ENCODE measurements at regions not wholly inside any gene's neighbourhood (a gene's known extent, or its start where the extent isn't known, plus 50 kb on each side); places are given as distances from the start of the nearest gene placed in this dataset.

- TF ChIP-seq STAT1 (IDR thresholded peaks at IDR 0.05; ENCODE audit: unreplicated experiment) (no peak), CTCF (conservative IDR thresholded peaks at IDR 0.05; ENCODE audit: low read depth in 2 of 2) (no peak), NANOG (IDR thresholded peaks at IDR 0.05; ENCODE audit: borderline replicate concordance) (no peak), ZNF462 (CRISPR knock-in tag; IDR thresholded peaks at IDR 0.05) (no peak)
Observed at GRCh38 chr6:168377484-168377855, 57.9 kb upstream of the DACT2 start (continued).

- no peaks in the 10 kb centered on the region for H3K9me2 ChIP-seq (ENCODE audit: insufficient read depth)
- Mint-ChIP-seq H3K27ac (no peak overlapping the region), H3K4me1 (peaks cover under 1% of the 10 kb centered on the region; the same call in 2 of the 3 replicates), H3K4me3 (no peak overlapping the region), H3K27me3 (ENCODE audit: insufficient read depth, low read depth, poor library complexity) (peaks cover 19% of the 10 kb centered on the region), H3K36me3 (ENCODE audit: low read depth) (peaks cover 43% of the 10 kb centered on the region), H3K9me3 (peaks cover 59% of the 10 kb centered on the region)
- no peak overlapping the region for H3K4me2 ChIP-seq
- H2AFZ ChIP-seq = no peak overlapping the region
- no peaks in the 10 kb centered on the region for H3K4me1 ChIP-seq (ENCODE audit: insufficient read depth)
- no peaks in the 10 kb centered on the region for H4K20me1 ChIP-seq (replicated peaks; ENCODE audit: insufficient read depth)
- no peak overlapping the region for H3K4me3 ChIP-seq
- no peak overlapping the region for H3K27ac ChIP-seq (ENCODE audit: low read depth)
- H3K79me2 ChIP-seq (replicated peaks; ENCODE audit: insufficient read depth) = no peaks in the 10 kb centered on the region
- H3F3A ChIP-seq (replicated peaks; ENCODE audit: low read depth) = peaks cover 4% of the 10 kb centered on the region; the same call in 1 of the 2 replicates
- no peaks in the 10 kb centered on the region for H3K36me3 ChIP-seq (ENCODE audit: insufficient read depth)
- ATAC-seq (no peak), DNase-seq (ENCODE audit: low spot score) (no peak)
- no peaks in the 10 kb centered on the region for H3K27me3 ChIP-seq (ENCODE audit: insufficient read depth)
- no peak for TF ChIP-seq EZH2 (IDR thresholded peaks at IDR 0.05; ENCODE audit: low read depth, unreplicated experiment)
- no peak for TF ChIP-seq EZH2phosphoT487 (IDR thresholded peaks at IDR 0.05; ENCODE audit: unreplicated experiment)
- TF ChIP-seq ZNF331 (CRISPR knock-in tag; IDR thresholded peaks at IDR 0.05; ENCODE audit: low read depth) = no peak
Observed at GRCh38 chr6:168377856-168378832, 58.6 kb upstream of the DACT2 start.

Measured in GM23338 (cell line).